ENCODE measurements at regions not wholly inside any gene's neighbourhood (a gene's known extent, or its start where the extent isn't known, plus 50 kb on each side); places are given as distances from the start of the nearest gene placed in this dataset.
"Not testable (repeated sequence)": the region's sequence is repeated elsewhere in the genome, so short reads cannot be mapped to it uniquely, and the experiment has no call there.

- DNase-seq (ENCODE audit: low read depth): no peak
Measured at GRCh38 chr12:131415781-131416180, 295.1 kb upstream of the SFSWAP start.

GRCh38 chr12:131418121-131418520 lies 292.8 kb upstream of the SFSWAP start:
- DNase-seq (ENCODE audit: low read depth): no peak

GRCh38 chr12:131418884-131419283 lies 292.0 kb upstream of the SFSWAP start:
- DNase-seq (ENCODE audit: low read depth): no peak

- DNase-seq (ENCODE audit: low read depth): no peak
Measured at GRCh38 chr12:131420867-131421447, 289.9 kb upstream of the SFSWAP start.

- no peak for DNase-seq (ENCODE audit: low read depth)
Measured at GRCh38 chr12:131421509-131422186, 289.2 kb upstream of the SFSWAP start.

GRCh38 chr12:131422187-131422520 lies 288.7 kb upstream of the SFSWAP start:
- no peak for DNase-seq (ENCODE audit: low read depth)

GRCh38 chr12:131422744-131423143 lies 288.1 kb upstream of the SFSWAP start:
- DNase-seq (ENCODE audit: low read depth): no peak

- DNase-seq (ENCODE audit: low read depth): no peak
Measured at GRCh38 chr12:131424270-131424669, 286.6 kb upstream of the SFSWAP start.

- no peak for DNase-seq (ENCODE audit: low read depth)
Measured at GRCh38 chr12:131425112-131426075, 285.5 kb upstream of the SFSWAP start.

- no peak for DNase-seq (ENCODE audit: low read depth)
Measured at GRCh38 chr12:131428091-131428685, 282.7 kb upstream of the SFSWAP start.

GRCh38 chr12:131429221-131429620 lies 281.7 kb upstream of the SFSWAP start:
- not testable (repeated sequence) for DNase-seq (ENCODE audit: low read depth)

GRCh38 chr12:131429697-131430096 lies 281.2 kb upstream of the SFSWAP start:
- not testable (repeated sequence) for DNase-seq (ENCODE audit: low read depth)

GRCh38 chr12:131430158-131430742 lies 280.6 kb upstream of the SFSWAP start:
- no peak for DNase-seq (ENCODE audit: low read depth)

- not testable (repeated sequence) for DNase-seq (ENCODE audit: low read depth)
Measured at GRCh38 chr12:131431126-131431655, 279.7 kb upstream of the SFSWAP start.

- no peak for DNase-seq (ENCODE audit: low read depth)
Measured at GRCh38 chr12:131432532-131433260, 278.2 kb upstream of the SFSWAP start.

GRCh38 chr12:131434208-131435125 lies 276.4 kb upstream of the SFSWAP start:
- DNase-seq (ENCODE audit: low read depth): no peak

GRCh38 chr12:131436922-131437705 lies 273.8 kb upstream of the SFSWAP start:
- no peak for DNase-seq (ENCODE audit: low read depth)

- DNase-seq (ENCODE audit: low read depth): no peak
Measured at GRCh38 chr12:131437706-131438492, 273.0 kb upstream of the SFSWAP start.

- DNase-seq (ENCODE audit: low read depth): not testable (repeated sequence)
Measured at GRCh38 chr12:131438493-131438835, 272.4 kb upstream of the SFSWAP start.
